HG02852 (cell line): ENCODE measurements at regions not wholly inside any gene's neighbourhood (a gene's known extent, or its start where the extent isn't known, plus 50 kb on each side); places are given as distances from the start of the nearest gene placed in this dataset.
"Not testable (repeated sequence)": the region's sequence is repeated elsewhere in the genome, so short reads cannot be mapped to it uniquely, and the experiment has no call there.

Experiments used
- ATAC-seq: cut with Tn5 transposase; IDR thresholded peaks from one replicate; pipeline ENCODE4 v1.9.1; 2021; ENCODE audit warnings: mild to moderate bottlenecking, moderate library complexity; ENCODE audit not compliant: unreplicated experiment

GRCh38 chr16:29311461-29312344 is 94.8 kb downstream of the NPIPB11 start:
- no peak for ATAC-seq

- ATAC-seq = no peak
These were observed 95.6 kb downstream of the NPIPB11 start for GRCh38 chr16:29310852-29311314.

GRCh38 chr16:29310243-29310642 is 96.3 kb downstream of the NPIPB11 start:
- ATAC-seq = not testable (repeated sequence)

GRCh38 chr16:29309601-29310000 is 96.9 kb downstream of the NPIPB11 start:
- not testable (repeated sequence) for ATAC-seq

- no peak for ATAC-seq
These were observed 97.6 kb downstream of the NPIPB11 start for GRCh38 chr16:29308644-29309546.

- ATAC-seq = no peak
These were observed 98.7 kb downstream of the NPIPB11 start for GRCh38 chr16:29307598-29308507.

- no peak for ATAC-seq
These were observed 99.4 kb downstream of the NPIPB11 start for GRCh38 chr16:29306943-29307597.

- no peak for ATAC-seq
These were observed 100.3 kb downstream of the NPIPB11 start for GRCh38 chr16:29306201-29306600.

GRCh38 chr16:29305018-29305417 is 101.5 kb downstream of the NPIPB11 start:
- not testable (repeated sequence) for ATAC-seq

- ATAC-seq = no peak
These were observed 102.3 kb downstream of the NPIPB11 start for GRCh38 chr16:29304251-29304650.

GRCh38 chr16:29303520-29303919 is 103.0 kb downstream of the NPIPB11 start:
- ATAC-seq = no peak

GRCh38 chr16:29302976-29303375 is 103.5 kb downstream of the NPIPB11 start:
- no peak for ATAC-seq

GRCh38 chr16:29302433-29302832 is 104.1 kb downstream of the NPIPB11 start:
- not testable (repeated sequence) for ATAC-seq

GRCh38 chr16:29301662-29302285 is 104.7 kb downstream of the NPIPB11 start:
- ATAC-seq = not testable (repeated sequence)

GRCh38 chr16:29300541-29301535 is 105.7 kb downstream of the NPIPB11 start:
- not testable (repeated sequence) for ATAC-seq

GRCh38 chr16:29300030-29300491 is 106.5 kb downstream of the NPIPB11 start:
- ATAC-seq = not testable (repeated sequence)

GRCh38 chr16:29298997-29299396 is 107.5 kb downstream of the NPIPB11 start:
- not testable (repeated sequence) for ATAC-seq

- ATAC-seq = not testable (repeated sequence)
These were observed 108.2 kb downstream of the NPIPB11 start for GRCh38 chr16:29298307-29298706.
